Ammon's horn (tissue), 1 donor: ENCODE measurements at regions not wholly inside any gene's neighbourhood (a gene's known extent, or its start where the extent isn't known, plus 50 kb on each side); places are given as distances from the start of the nearest gene placed in this dataset.
A peak's percentile ranks its signal among the peaks of the same experiment; 100 is the strongest.

Experiments used
- DNase-seq: peaks from one replicate; pipeline ENCODE4 v3.0.0-alpha.2; 2016; ENCODE audit warnings: low spot score

GRCh38 chr6:8589941-8590729 is 154.8 kb upstream of the SLC35B3 start:
- DNase-seq: no peak

DNA sequence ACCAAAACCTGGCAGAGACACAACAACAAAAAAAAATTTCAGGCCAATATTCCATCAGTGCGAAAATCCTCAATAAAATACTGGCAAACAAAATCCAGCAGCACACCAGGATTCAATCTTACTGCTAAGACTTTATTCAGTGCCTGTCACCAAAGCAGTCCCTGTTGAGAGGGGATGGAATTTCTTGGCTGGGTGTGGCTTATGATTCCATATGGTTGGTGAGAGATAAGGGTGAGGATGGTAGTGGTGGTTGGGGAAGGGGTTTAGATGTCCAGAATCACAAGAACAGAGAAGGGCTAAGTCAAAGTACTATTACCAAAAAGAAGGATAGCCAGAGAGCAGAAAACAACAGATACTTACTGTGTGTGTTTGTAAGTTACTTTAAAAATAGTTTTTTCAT is 152.8 kb upstream of the SLC35B3 start:
- DNase-seq: no peak

- DNase-seq: no peak
Measured at GRCh38 chr6:8583291-8583690, 147.9 kb upstream of the SLC35B3 start.

- peak; percentile 3 for DNase-seq
Measured at GRCh38 chr6:8579372-8579771, 144.0 kb upstream of the SLC35B3 start.

- DNase-seq: no peak
Measured at GRCh38 chr6:8578006-8578405, 142.7 kb upstream of the SLC35B3 start.

- no peak for DNase-seq
Measured at GRCh38 chr6:8574749-8575468, 139.6 kb upstream of the SLC35B3 start.

DNA sequence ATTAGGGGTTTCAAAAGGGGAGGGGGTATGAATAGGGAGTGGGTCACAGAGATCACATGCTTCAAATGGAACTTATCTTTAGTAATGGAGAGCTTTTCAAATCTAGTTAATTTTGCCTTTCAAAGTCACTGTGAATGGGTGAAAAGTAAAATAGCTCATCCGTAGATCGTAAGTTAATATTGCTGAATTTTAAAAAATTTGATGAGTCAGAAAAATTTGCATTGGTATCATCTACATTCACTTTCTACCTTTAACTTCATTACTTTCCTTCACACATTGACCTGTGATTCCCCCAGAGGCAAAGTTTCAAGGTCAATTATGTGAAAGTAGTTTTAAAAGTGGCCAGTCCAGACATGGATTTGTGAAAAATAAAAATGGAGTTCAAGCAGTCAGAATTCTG is 139.0 kb upstream of the SLC35B3 start:
- DNase-seq: no peak

GRCh38 chr6:8570256-8570920 is 135.0 kb upstream of the SLC35B3 start:
- no peak for DNase-seq

DNA sequence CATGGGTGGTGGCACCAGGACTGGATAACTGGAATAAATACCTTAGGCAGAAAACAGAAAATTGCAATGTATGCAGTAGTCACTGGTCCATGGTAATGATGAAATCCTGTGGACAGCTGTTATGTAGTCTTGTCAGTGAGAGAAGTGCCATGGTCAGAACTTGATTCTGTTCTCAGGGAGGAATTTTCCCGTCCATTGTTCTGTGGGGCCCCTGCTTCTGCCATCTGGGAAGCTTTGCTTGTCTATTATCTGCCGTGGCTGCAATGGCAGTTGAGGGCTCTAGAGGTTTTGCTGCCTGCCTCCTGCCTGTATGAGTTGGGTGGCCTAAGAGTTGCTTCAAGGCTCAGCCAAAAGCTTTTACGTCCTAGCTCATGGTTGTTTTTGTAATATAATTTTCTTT is 126.8 kb upstream of the SLC35B3 start:
- no peak for DNase-seq

DNA sequence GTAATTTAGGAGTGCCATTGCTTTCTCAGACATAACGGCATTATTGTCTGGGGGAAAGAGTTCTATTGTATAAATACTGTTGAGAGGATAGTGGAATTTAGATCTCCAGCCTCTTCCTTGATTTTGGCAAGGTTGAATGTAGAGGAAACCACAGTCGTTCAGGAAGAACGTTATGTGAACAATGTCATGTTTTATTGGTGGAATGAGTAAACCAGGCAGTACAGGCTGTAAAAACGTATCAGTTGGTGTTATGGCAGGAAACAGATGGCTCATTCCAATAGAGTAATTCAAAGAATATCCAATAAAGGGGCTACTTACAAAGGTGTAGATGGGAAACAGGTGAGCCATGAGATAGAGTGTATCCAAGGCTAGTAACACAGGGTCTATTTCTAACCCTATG is 123.6 kb upstream of the SLC35B3 start:
- no peak for DNase-seq

DNA sequence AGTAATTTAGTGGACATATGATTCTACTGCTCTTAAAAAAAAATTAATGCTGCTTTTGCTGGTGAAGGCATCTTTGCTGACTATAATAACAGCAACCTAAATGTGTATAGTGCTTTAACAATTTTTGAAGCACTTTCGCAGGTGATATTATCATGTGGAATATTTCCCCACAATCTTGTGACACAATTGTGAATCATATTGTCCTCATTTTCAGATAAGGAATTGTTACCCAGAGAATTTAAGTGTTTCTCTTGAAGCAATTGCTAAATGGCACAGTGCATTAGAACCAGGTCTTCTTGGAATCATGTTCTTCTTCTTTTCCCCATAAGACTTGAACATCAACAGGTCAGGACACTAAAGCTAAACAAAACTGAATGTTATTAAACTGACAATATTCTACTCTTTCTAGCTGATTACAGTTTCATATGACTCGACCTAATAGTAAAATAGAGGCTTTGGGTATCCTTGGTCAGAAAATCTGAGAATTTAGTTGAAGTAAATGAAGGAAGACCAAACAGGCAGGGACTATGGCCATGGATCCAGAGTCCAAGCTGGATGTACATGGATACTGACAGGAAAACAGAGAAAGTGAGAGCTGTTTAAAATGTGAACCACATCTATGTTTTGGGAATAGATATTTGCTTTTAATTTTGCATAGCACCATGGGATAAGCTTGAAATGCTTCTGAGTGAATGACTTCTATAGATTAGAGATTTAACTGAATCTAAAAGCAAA is 121.8 kb upstream of the SLC35B3 start:
- DNase-seq: no peak

GRCh38 chr6:8556370-8557013 is 121.1 kb upstream of the SLC35B3 start:
- DNase-seq: no peak

- DNase-seq: no peak
Measured at GRCh38 chr6:8551993-8552392, 116.6 kb upstream of the SLC35B3 start.

- DNase-seq: no peak
Measured at GRCh38 chr6:8551386-8551785, 116.0 kb upstream of the SLC35B3 start.

GRCh38 chr6:8549074-8549790 is 113.9 kb upstream of the SLC35B3 start:
- DNase-seq: no peak

DNA sequence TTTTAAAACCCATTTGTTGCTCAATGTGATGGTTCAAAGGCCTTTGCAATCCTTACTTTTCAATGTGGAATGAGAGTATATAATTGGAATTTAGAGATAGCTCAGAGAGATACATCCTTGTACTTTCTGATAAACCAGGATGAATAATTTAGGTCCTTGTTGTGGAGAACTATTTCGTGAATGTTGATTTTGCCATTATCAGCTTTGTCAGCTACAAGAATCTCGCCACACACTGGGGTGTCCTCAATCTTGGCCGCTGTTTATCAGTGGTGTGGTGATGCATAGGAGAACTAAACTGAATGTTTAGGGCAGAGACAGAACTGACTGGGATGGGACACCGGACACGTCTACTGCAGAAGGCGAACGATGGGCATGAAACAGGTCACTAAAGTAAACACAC is 111.2 kb upstream of the SLC35B3 start:
- DNase-seq: no peak

DNA sequence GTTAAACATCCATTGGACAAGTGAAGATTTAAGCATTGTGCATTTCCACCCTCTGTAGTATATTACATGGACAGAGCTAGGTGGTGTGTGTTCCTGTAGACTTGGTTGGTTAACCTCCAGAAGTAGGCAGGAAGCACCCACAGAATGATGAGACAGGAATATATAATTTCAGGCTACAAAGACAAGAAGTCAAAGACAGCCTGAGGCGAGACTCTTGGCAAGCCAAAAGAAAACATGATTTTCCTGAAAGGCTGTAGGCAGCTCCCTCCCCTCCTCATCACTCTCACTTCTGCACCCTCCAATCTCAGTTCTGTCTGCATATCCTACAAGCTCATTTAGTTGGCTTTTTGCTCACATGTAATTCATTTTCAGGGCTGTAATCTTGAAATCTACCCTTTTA is 110.0 kb upstream of the SLC35B3 start:
- DNase-seq: no peak

- DNase-seq: no peak
Measured at GRCh38 chr6:8543714-8544113, 108.4 kb upstream of the SLC35B3 start.

DNA sequence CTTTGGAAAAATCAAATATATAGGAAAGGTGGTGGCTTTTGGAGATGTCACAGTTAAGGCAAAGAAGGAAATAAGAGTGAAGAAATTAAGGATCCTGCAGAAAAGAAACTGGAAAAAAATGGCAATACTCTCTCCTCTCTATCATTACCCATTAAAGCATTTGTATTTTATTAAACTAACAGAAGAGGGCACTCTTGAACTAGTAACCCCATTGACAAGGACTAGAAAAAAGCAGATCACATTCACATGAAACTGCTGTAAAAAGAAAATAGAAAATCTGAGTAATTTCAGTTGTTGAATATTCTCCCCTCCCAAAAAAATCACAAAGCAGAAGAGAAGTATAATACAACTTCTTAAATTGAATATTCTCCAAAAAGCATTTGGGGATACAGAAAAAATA is 104.1 kb upstream of the SLC35B3 start:
- no peak for DNase-seq

GRCh38 chr6:8536122-8536521 is 100.8 kb upstream of the SLC35B3 start:
- DNase-seq: no peak

- DNase-seq: no peak
Measured at GRCh38 chr6:8535519-8535918, 100.2 kb upstream of the SLC35B3 start.
